Superior temporal gyrus (tissue), 1 donor: ENCODE measurements at regions not wholly inside any gene's neighbourhood (a gene's known extent, or its start where the extent isn't known, plus 50 kb on each side); places are given as distances from the start of the nearest gene placed in this dataset.
"Not testable (repeated sequence)": the region's sequence is repeated elsewhere in the genome, so short reads cannot be mapped to it uniquely, and the experiment has no call there.

Experiments
- DNase-seq: peaks from one replicate; pipeline ENCODE4 v3.0.0-alpha.2; 2016; ENCODE audit errors: extremely low spot score

DNA sequence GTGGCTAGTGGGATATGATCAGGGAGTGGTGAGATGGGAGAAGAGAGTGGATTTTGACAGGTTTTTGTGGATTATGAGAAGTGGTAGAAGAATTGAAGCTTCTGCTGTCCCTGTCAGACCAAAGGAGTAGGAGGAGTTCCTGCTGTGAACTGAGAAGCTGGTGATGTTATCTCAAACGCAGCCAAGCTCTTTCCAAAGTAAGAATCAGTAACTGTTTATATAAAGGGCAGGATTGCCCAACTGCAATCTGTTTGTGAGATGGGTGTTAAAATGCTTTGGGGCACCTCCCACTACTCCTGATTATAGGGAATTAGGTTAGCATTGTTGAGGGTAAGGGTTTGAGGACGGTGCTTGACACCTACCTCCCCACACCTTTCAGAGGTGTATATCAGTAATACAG is 60.5 kb upstream of the USP25 start:
- DNase-seq = no peak

DNA sequence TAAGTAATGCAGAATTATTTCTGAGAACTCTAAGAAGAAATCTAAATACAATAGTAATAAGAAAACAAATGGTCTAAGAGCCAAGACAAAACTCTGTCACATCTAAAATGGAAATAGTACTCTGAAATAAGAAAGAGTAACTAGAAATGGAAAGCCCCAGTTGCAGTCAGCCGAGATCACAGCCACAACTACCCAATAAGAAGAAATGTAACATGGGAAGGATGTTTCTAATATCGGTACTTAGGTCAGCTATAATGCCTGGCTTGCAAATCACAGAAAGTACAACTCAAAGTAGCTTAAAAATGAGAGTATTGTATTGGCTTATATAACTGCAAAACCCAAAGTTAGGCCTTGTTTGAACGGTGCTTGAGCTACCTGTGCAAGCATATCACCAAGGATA is 58.6 kb upstream of the USP25 start:
- no peak for DNase-seq

DNA sequence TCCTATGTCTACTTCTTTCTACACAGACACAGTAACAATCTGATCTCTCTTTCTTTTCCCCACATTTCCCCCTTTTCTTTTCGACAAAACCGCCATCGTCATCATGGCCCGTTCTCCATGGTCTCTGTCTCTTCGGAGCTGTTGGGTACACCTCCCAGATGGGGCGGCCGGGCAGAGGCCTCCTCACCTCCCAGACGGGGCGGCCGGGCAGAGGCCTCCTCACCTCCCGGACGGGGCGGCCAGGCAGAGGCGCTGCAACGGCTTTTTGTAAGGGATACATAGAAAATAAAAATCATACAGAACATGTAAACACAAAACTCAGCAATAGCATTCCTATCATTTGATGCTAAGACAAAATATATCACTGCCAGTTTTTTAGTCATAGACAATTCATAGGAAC is 57.2 kb upstream of the USP25 start:
- DNase-seq = not testable (repeated sequence)

DNA sequence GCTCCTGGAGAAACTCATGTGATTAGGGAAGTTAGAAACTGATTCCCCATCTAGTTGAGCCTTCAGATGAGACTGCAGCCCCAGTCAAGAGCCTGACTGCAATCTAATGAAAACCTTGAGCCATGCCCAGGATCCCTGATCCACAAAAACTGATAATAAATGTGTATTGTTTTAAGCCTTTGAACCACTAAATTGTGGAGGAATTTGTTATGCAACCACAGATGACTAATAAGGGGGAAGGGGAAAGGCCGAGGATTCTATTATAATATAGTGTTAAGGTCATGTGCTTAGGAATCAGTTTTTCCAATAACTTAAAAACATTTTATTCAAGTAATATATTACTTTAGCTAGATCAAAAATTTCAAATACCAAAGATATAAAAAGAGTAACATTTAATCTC is 52.8 kb upstream of the USP25 start:
- no peak for DNase-seq

DNA sequence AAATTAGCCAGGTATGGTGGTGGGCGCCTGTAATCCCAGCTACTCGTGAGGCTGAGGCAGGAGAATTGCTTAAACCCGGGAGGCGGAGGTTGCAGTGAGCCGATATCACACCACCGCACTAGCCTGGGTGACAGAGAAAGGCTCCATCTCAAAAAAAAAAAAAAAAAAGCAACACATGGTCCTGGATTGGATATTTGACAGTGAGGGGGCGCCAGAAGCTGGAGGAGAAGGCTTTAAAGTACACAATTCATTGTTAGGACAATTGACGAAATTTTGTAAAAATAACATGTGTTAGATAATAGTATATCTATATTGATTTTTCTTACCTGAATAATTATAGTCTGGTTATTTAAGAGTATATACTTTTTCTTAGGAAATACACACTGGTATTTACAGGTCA is 50.2 kb upstream of the USP25 start:
- no peak for DNase-seq
